H1 (cell line): ENCODE measurements at regions not wholly inside any gene's neighbourhood (a gene's known extent, or its start where the extent isn't known, plus 50 kb on each side); places are given as distances from the start of the nearest gene placed in this dataset.

Source experiments
- CTCF ChIA-PET: fragments of 300-600 bp; sonication (Branson Sonifier 250); formaldehyde crosslinking; loops from one replicate; lab custom pipeline; 2021; ENCODE audit not compliant: partially characterized antibody; lab: Charles Lee
- POLR2A ChIA-PET: fragments of 300-600 bp; sonication (Branson Sonifier 250); formaldehyde crosslinking; loops from one replicate; lab custom pipeline; 2021; ENCODE audit warnings: inconsistent platforms; ENCODE audit not compliant: partially characterized antibody; lab: Charles Lee
- DNase-seq, 2 experiments: peaks; one replicate each; pipeline versions ENCODE4 v3.0.0 to v3.0.0-alpha.2; 2010 to 2022; ENCODE audit warnings: low spot score in 2 of 2, low read depth in 1 of 2, mixed read lengths in 1 of 2
- FAIRE-seq: peaks from 2 replicates; lab custom pipeline; 2011; peaks lifted over from hg19 to GRCh38; lab: Jason Lieb, UNC
- H2AFZ ChIP-seq: 2 replicates; pipeline ENCODE4 v1.8.1; 2012; ENCODE audit warnings: low read length, inconsistent platforms
- H2AK5ac ChIP-seq: 2 replicates; pipeline ENCODE4 v1.6.1; 2013; ENCODE audit warnings: low read depth, low read length
- H2BK120ac ChIP-seq: replicated peaks from 2 replicates; pipeline ENCODE3; 2013; ENCODE audit warnings: low read depth, low read length, inconsistent platforms
- H2BK12ac ChIP-seq: 2 replicates; pipeline ENCODE4 v1.6.1; 2013; ENCODE audit warnings: low read depth, low read length
- H2BK15ac ChIP-seq: 2 replicates; pipeline ENCODE4 v1.6.1; 2013; ENCODE audit warnings: low read length
- H2BK20ac ChIP-seq: 2 replicates; pipeline ENCODE4 v1.6.1; 2013; ENCODE audit warnings: low read length
- H2BK5ac ChIP-seq: 2 replicates; pipeline ENCODE4 v1.6.1; 2013; ENCODE audit warnings: low read depth, low read length
- H3K14ac ChIP-seq: 2 replicates; pipeline ENCODE4 v1.6.1; 2013; ENCODE audit warnings: inconsistent platforms; ENCODE audit not compliant: insufficient read length
- H3K18ac ChIP-seq: 2 replicates; pipeline ENCODE4 v1.6.1; 2013; ENCODE audit warnings: low read length; ENCODE audit errors: extremely low read depth
- H3K23ac ChIP-seq: 2 replicates; pipeline ENCODE4 v1.6.1; 2013; ENCODE audit warnings: inconsistent platforms; ENCODE audit not compliant: insufficient read length
- H3K23me2 ChIP-seq: 2 replicates; pipeline ENCODE4 v1.6.1; 2013; ENCODE audit warnings: low read depth, low read length
- H3K27ac ChIP-seq: 2 replicates; pipeline ENCODE4 v1.6.1; 2011; ENCODE audit warnings: low read depth, low read length, inconsistent platforms
- H3K27me3 ChIP-seq, 4 experiments: replicated peaks in 1 of 4; 1 replicate in 1 of 4; 2 replicates in 3 of 4; pipeline versions ENCODE4 v1.6.1 to v1.8.1; 2011 to 2013; ENCODE audit warnings: low read length in 3 of 4, mild to moderate bottlenecking in 3 of 4, inconsistent platforms in 2 of 4, mixed read lengths in 2 of 4, moderate library complexity in 1 of 4; ENCODE audit not compliant: control insufficient read depth in 3 of 4, insufficient read depth in 3 of 4; ENCODE audit errors: extremely low read depth in 1 of 4
- H3K36me3 ChIP-seq, 4 experiments: 2 replicates each; pipeline versions ENCODE4 v1.6.1 to v1.8.1; 2011 to 2013; ENCODE audit warnings: mild to moderate bottlenecking in 4 of 4, low read length in 3 of 4, moderate library complexity in 2 of 4, control low read depth in 1 of 4, inconsistent platforms in 1 of 4; ENCODE audit not compliant: insufficient read depth in 4 of 4, control insufficient read depth in 2 of 4
- H3K4ac ChIP-seq: replicated peaks from 2 replicates; pipeline ENCODE3; 2013; ENCODE audit warnings: low read length, low read depth, mixed read lengths, inconsistent platforms; ENCODE audit not compliant: insufficient read length
- H3K4me1 ChIP-seq, 4 experiments: replicated peaks in 1 of 4; 1 replicate in 1 of 4; 2 replicates in 3 of 4; pipeline versions ENCODE4 v1.6.1 to v1.8.1; 2011 to 2013; ENCODE audit warnings: low read length in 3 of 4, inconsistent platforms in 2 of 4, mixed read lengths in 1 of 4; ENCODE audit not compliant: insufficient read depth in 4 of 4, control insufficient read depth in 3 of 4
- H3K4me2 ChIP-seq, 2 experiments: 2 replicates each; pipeline versions ENCODE4 v1.6.1 to v1.8.1; 2011 to 2013; ENCODE audit warnings: low read depth in 2 of 2, low read length in 2 of 2, control low read depth in 1 of 2, inconsistent platforms in 1 of 2, mild to moderate bottlenecking in 1 of 2; ENCODE audit not compliant: insufficient read depth in 1 of 2
- H3K4me3 ChIP-seq, 4 experiments: fragments of 200-600, 300-600 bp in 1 of 4; sonication (generic), shearing (Covaris generic), sonication (Bioruptor Twin) in 1 of 4; 2 replicates each; pipeline versions ENCODE4 v1.5.1 to v1.8.1; 2011 to 2016; ENCODE audit warnings: low read length in 4 of 4, low read depth in 3 of 4, control low read depth in 2 of 4, inconsistent platforms in 2 of 4, mild to moderate bottlenecking in 2 of 4, mixed read lengths in 1 of 4, moderate library complexity in 1 of 4; ENCODE audit not compliant: insufficient read depth in 2 of 4; ENCODE audit errors: extremely low read depth in 1 of 4
- H3K56ac ChIP-seq: replicated peaks from 2 replicates; pipeline ENCODE3; 2013; ENCODE audit warnings: low read depth, mild to moderate bottlenecking, mixed read lengths, low read length, inconsistent platforms; ENCODE audit not compliant: insufficient read length
- H3K79me1 ChIP-seq: 2 replicates; pipeline ENCODE4 v1.6.1; 2013; ENCODE audit warnings: low read depth, low read length, control low read depth
- H3K79me2 ChIP-seq, 2 experiments: 2 replicates each; pipeline versions ENCODE4 v1.6.1 to v1.8.1; 2012 to 2013; ENCODE audit warnings: low read length in 2 of 2, mild to moderate bottlenecking in 2 of 2, inconsistent platforms in 1 of 2; ENCODE audit not compliant: insufficient read depth in 2 of 2, control insufficient read depth in 1 of 2
- H3K9ac ChIP-seq, 4 experiments: replicated peaks in 1 of 4; 1 replicate in 1 of 4; 2 replicates in 3 of 4; pipeline versions ENCODE4 v1.6.1 to v1.8.1; 2011 to 2013; ENCODE audit warnings: low read depth in 3 of 4, low read length in 3 of 4, control low read depth in 2 of 4, mild to moderate bottlenecking in 2 of 4, moderate library complexity in 2 of 4, inconsistent platforms in 1 of 4; ENCODE audit errors: extremely low read depth in 1 of 4
- H3K9me3 ChIP-seq, 2 experiments: 2 replicates each; pipeline versions ENCODE4 v1.6.1 to v1.8.1; 2012 to 2013; ENCODE audit warnings: mild to moderate bottlenecking in 2 of 2, moderate library complexity in 2 of 2, control low read depth in 1 of 2, inconsistent platforms in 1 of 2, low read depth in 1 of 2, low read length in 1 of 2, mixed read lengths in 1 of 2; ENCODE audit not compliant: insufficient read depth in 2 of 2
- H4K20me1 ChIP-seq, 2 experiments: replicated peaks in 1 of 2; 2 replicates each; pipeline versions ENCODE3 to v1.8.1; 2011 to 2013; ENCODE audit warnings: inconsistent platforms in 2 of 2, low read length in 2 of 2, mild to moderate bottlenecking in 1 of 2; ENCODE audit not compliant: insufficient read depth in 2 of 2, control insufficient read depth in 1 of 2
- H4K5ac ChIP-seq: 2 replicates; pipeline ENCODE4 v1.6.1; 2013; ENCODE audit warnings: low read length, low read depth, mixed read lengths, inconsistent platforms; ENCODE audit not compliant: insufficient read length
- H4K8ac ChIP-seq: 2 replicates; pipeline ENCODE4 v1.8.0; 2013; ENCODE audit warnings: mild to moderate bottlenecking, moderate library complexity, low read length, inconsistent platforms; ENCODE audit not compliant: insufficient read depth; ENCODE audit errors: extremely low read depth
- H4K91ac ChIP-seq: replicated peaks from 2 replicates; pipeline ENCODE3; 2013; ENCODE audit warnings: low read length, mixed read lengths, inconsistent platforms; ENCODE audit not compliant: insufficient read length
- SP4 ChIP-seq: IDR thresholded peaks from 2 replicates; pipeline ENCODE4 v1.6.1; 2012; ENCODE audit warnings: low read length, inconsistent platforms
- WGBS, 2 experiments: shearing (Covaris generic) in 1 of 2; methylation state at CpG; one replicate each; pipeline versions ENCODE4 v1.1.6 to v1.1.7; 2013 to 2015; ENCODE audit warnings: low lambda C conversion rate in 2 of 2, mixed read lengths in 2 of 2, inconsistent platforms in 1 of 2, low coverage in 1 of 2, missing lambda C conversion rate in 1 of 2; ENCODE audit not compliant: insufficient replicate concordance in 2 of 2, insufficient coverage in 1 of 2, insufficient read length in 1 of 2; ENCODE audit errors: extremely low coverage in 1 of 2, missing lambda C conversion rate in 1 of 2; 5-methylcytosine and 5-hydroxymethylcytosine counted together

- H3K4me3 ChIP-seq: no peak overlapping the region
- DNase-seq: no peak
- no peak overlapping the region for H2BK15ac ChIP-seq
- H2AFZ ChIP-seq: no peak overlapping the region
- no peak overlapping the region for H3K56ac ChIP-seq
- no peak for FAIRE-seq
- no peaks in the 10 kb centered on the region for H3K9me3 ChIP-seq
- H2BK120ac ChIP-seq: no peak overlapping the region
- no peak overlapping the region for H3K23ac ChIP-seq
- H3K4me1 ChIP-seq: no peaks in the 10 kb centered on the region
- 88% methylated on average over 2 of the region's 2 CpGs; no CpG with 5 or more reads in 1 of the 2 experiments for WGBS, 2 experiments
- H4K20me1 ChIP-seq: no peaks in the 10 kb centered on the region
- no peak overlapping the region for H3K27ac ChIP-seq
- no peak overlapping the region for H2BK12ac ChIP-seq
- H4K5ac ChIP-seq: no peak overlapping the region
- H4K8ac ChIP-seq: no peak overlapping the region
- POLR2A ChIA-PET: no interaction called here
- no peaks in the 10 kb centered on the region for H3K79me2 ChIP-seq
- no peak overlapping the region for H4K91ac ChIP-seq
- H2AK5ac ChIP-seq: no peak overlapping the region
- no peaks in the 10 kb centered on the region for H3K79me1 ChIP-seq
- no peaks in the 10 kb centered on the region for H3K23me2 ChIP-seq
- H3K18ac ChIP-seq: no peak overlapping the region
- no peaks in the 10 kb centered on the region for H3K36me3 ChIP-seq
- TF ChIP-seq SP4: no peak
- CTCF ChIA-PET: no interaction called here
- no peak overlapping the region for H3K4ac ChIP-seq
- no peak overlapping the region for H3K9ac ChIP-seq
- H2BK5ac ChIP-seq: no peak overlapping the region
- H3K4me2 ChIP-seq: no peak overlapping the region
- no peak overlapping the region for H2BK20ac ChIP-seq
- no peaks in the 10 kb centered on the region for H3K27me3 ChIP-seq
- H3K14ac ChIP-seq: no peak overlapping the region
Measured at GRCh38 chrY:17067307-17067706, 812.7 kb downstream of the CDY2B start.
